Left lung (tissue), 4 donors: ENCODE measurements at regions not wholly inside any gene's neighbourhood (a gene's known extent, or its start where the extent isn't known, plus 50 kb on each side); places are given as distances from the start of the nearest gene placed in this dataset.
A peak's percentile ranks its signal among the peaks of the same experiment; 100 is the strongest.

Experiments used
- ATAC-seq: fragments of 200-7000 bp; cut with Tn5 transposase; one replicate; pipeline ENCODE4 v1.9.1; 2020; ENCODE audit warnings: moderate library complexity
- DNase-seq, 4 donors: peaks; one replicate each; pipeline ENCODE4 v3.0.0-alpha.2; 2013 to 2020
- H3K27ac ChIP-seq, 2 donors: fragments of 200-600 bp; sonication (generic) in 1 of 2; one replicate each; pipeline versions ENCODE4 v1.5.0 to v1.8.0; 2020 to 2021
- H3K27me3 ChIP-seq, 2 donors: fragments of 200-600 bp; sonication (generic) in 1 of 2; one replicate each; pipeline versions ENCODE4 v1.5.0 to v1.8.0; 2020 to 2021
- H3K36me3 ChIP-seq, 2 donors: fragments of 200-600 bp; sonication (generic) in 1 of 2; one replicate each; pipeline versions ENCODE4 v1.5.0 to v1.8.0; 2020 to 2021
- H3K4me1 ChIP-seq, 2 donors: fragments of 200-600 bp; one replicate each; pipeline ENCODE4 v1.8.0; 2021
- H3K4me3 ChIP-seq, 2 donors: fragments of 200-600 bp; sonication (generic) in 1 of 2; one replicate each; pipeline versions ENCODE4 v1.5.0 to v1.8.0; 2020 to 2021; ENCODE audit warnings: mild to moderate bottlenecking in 1 of 2
- H3K9me3 ChIP-seq, 2 donors: fragments of 200-600 bp; sonication (generic) in 1 of 2; one replicate each; pipeline versions ENCODE4 v1.5.0 to v1.8.0; 2020 to 2021
- intact Hi-C, 2 donors: fragments of 100-400 bp; cut with DNase I; formaldehyde crosslinking; loops; one replicate each; pipeline versions ENCODE4 v1.11.2 to v1.14.2; 2022
- TF ChIP-seq, protein P1 (sequence below), 2 donors: fragments of 200-600 bp; sonication (generic) in 1 of 2; IDR thresholded peaks; one replicate each; pipeline versions ENCODE4 v1.5.0 to v1.8.0; 2021; ENCODE audit warnings: antibody characterized with exemption in 2 of 2
- donor health status: DM: no; HTN: yes; CAD: no.
- donor health status: DM: no; HTN: no; CAD: no.

DNA sequence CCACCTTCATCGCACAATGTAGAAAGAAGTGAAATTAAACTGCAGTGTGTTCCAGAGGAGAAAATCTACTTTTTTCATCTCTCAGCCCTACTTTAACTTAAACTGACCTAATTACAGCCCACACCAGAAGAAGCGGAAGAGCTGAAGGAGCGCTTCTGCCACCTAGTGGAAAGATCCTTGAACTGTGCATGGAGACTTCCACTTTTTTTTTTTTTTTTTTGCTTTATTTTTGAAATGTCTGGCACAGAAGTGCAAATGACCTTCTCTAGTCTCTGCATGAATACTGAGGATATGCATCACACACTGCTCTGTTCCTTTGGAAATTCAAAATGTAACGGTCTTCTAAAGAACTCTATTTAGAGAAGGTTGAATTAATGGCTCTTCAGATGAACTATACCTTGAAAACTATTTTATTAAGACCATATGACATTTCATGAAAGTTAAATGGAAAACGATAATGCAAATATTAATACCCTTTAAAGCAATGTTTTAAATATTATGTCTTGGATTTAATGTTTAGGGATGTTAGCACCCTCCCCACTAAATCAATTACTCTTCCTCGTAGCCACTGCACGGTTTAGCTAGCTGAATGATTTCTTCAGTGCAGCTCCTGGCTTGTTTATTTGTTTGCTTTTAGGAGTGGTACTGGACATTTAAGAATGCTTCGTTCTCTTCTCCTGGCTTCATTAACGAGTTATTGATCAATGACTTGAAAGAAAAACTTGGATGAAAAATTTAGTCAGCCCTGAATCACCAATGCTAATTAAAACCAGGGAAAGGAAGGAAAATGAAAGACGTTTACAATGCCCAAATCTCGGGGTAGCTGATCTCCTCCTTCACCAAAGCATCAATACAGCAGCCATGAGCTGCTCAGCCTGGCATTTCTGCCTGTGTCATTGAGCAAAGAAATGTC lies 569.6 kb upstream of the GJE1 start:
- H3K9me3 ChIP-seq = no peaks in the 10 kb centered on the region
- TF ChIP-seq, protein P1, sequence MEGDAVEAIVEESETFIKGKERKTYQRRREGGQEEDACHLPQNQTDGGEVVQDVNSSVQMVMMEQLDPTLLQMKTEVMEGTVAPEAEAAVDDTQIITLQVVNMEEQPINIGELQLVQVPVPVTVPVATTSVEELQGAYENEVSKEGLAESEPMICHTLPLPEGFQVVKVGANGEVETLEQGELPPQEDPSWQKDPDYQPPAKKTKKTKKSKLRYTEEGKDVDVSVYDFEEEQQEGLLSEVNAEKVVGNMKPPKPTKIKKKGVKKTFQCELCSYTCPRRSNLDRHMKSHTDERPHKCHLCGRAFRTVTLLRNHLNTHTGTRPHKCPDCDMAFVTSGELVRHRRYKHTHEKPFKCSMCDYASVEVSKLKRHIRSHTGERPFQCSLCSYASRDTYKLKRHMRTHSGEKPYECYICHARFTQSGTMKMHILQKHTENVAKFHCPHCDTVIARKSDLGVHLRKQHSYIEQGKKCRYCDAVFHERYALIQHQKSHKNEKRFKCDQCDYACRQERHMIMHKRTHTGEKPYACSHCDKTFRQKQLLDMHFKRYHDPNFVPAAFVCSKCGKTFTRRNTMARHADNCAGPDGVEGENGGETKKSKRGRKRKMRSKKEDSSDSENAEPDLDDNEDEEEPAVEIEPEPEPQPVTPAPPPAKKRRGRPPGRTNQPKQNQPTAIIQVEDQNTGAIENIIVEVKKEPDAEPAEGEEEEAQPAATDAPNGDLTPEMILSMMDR (IDR thresholded peaks at IDR 0.05) = peak; percentile 76 to 89
- H3K4me3 ChIP-seq = peak overlapping the region; percentile 14 to 24
- DNase-seq = peak in 3 of 4 donors; percentile 45 to 93 (median 82)
- intact Hi-C loops = no loop called here
- H3K36me3 ChIP-seq = no peaks in the 10 kb centered on the region
- peak overlapping the region; percentile 8 to 34 for H3K27ac ChIP-seq
- peaks cover 0 to 12% of the 10 kb centered on the region in 2 donors for H3K4me1 ChIP-seq
- no peaks in the 10 kb centered on the region for H3K27me3 ChIP-seq
- peak; percentile 99 for ATAC-seq

DNA sequence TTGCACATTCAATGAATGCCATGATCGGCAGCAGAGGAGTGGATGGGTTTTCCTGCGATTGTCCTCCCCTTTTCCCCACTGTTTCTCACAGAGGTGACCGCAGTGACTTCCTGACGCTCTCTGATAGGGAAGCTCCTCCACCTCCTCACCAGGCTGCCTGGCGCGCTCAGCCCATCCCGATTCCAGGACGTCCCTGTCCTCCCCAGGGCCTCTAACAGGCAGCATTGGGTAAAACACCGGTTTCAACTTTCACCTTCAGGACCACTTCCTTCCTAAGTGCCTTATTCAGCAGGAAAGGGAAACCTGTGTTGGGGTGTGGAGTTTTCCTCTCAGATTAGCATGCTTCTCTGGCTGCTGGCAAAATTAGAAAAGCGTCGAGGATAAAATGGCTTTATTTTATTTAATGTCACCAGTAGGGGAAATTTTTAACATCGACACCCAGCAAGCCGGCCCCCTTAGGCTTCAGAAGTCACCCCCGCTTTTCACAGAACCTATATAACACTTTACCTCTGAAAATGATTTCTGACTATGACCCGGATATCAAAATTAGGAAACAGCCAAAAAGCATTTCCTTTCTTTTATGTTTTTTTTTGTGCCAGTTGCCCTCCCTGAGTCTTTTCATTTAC lies 570.4 kb upstream of the GJE1 start:
- Histone ChIP-seq H3K4me1 (peaks cover 0 to 12% of the 10 kb centered on the region in 2 donors), H3K4me3 (peak overlapping the region; percentile 14 to 24), H3K27me3 (no peaks in the 10 kb centered on the region), H3K9me3 (no peaks in the 10 kb centered on the region), H3K36me3 (no peaks in the 10 kb centered on the region), H3K27ac (peak overlapping the region; percentile 8 to 34)
- ATAC-seq (peak; percentile 77), DNase-seq (peak in 2 of 4 donors; percentile 33 to 76)
- TF ChIP-seq, protein P1 (IDR thresholded peaks at IDR 0.05) = no peak
- intact Hi-C loops = no loop called here

DNA sequence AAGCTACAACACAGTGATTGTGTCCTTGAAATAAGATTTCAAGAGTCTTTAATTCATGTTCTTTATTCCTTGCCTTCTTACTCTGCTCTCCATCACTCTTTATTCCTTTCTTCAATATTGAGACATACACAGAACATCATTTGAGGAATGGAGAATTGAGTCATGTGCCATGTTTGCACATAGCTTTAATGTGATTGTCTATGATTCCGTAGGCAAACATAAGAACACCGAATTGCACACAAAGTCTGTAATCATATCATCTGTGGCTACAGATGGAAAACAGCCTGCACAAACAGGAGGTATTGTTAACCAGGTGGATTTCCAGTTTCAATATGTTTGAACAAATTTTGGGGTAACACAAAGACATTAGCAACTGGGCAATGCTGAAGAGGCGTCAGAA lies 571.6 kb upstream of the GJE1 start:
- no peaks in the 10 kb centered on the region for H3K27me3 ChIP-seq
- H3K9me3 ChIP-seq = no peaks in the 10 kb centered on the region
- TF ChIP-seq, protein P1 (IDR thresholded peaks at IDR 0.05) = no peak
- no peaks in the 10 kb centered on the region for H3K36me3 ChIP-seq
- H3K4me3 ChIP-seq = no peak overlapping the region
- DNase-seq (no peak), ATAC-seq (no peak)
- H3K27ac ChIP-seq = no peak overlapping the region
- intact Hi-C loops = no loop called here
- H3K4me1 ChIP-seq = peaks cover 0 to 12% of the 10 kb centered on the region in 2 donors

DNA sequence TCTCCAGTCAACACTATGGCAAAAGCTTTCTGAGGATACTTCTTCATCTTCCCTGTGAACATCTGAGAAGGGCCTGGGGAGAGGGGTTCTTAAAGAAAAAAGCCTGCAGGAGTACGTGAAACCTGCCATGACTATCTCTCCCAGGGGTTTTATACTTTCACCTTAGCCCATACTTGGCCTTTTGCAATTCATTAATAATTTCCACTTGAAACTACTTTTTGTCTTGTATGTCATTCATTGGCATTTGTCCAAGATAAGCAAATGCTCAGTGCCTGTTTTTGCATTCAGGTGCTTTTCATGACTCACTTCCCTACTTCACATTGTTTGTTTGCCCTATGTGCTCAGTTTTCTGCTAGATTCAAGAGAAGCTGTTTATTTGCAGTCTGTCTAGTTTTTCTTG lies 580.3 kb upstream of the GJE1 start:
- peak; percentile 96 for ATAC-seq
- no peaks in the 10 kb centered on the region for H3K36me3 ChIP-seq
- peak overlapping the region in 1 of 2 donors; percentile 10 for H3K27ac ChIP-seq
- no peaks in the 10 kb centered on the region for H3K27me3 ChIP-seq
- H3K9me3 ChIP-seq = peaks cover 0 to 7% of the 10 kb centered on the region in 2 donors
- DNase-seq = peak in 2 of 4 donors; percentile 20 to 63
- TF ChIP-seq, protein P1 (IDR thresholded peaks at IDR 0.05) = no peak
- no peaks in the 10 kb centered on the region for H3K4me1 ChIP-seq
- no peak overlapping the region for H3K4me3 ChIP-seq
- intact Hi-C loops = no loop called here

DNA sequence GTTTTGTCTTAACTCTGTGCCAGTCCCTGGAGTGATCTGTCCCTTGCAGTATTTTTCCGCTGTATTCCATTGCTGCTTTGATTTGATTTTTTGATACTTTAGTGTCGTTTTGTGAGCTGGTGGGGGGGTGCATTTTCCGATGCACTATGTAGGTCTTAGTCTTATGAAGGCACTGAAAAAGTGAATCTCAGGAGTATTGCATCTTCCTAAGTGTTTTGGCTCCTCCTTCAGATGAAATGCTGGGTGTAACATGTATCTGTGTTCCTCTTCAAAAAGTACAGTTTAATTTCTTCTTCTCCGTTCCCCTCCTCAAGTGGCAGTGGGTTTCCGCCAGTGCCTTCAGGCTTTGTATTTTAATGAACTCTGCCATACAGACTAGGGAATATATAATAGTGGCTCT lies 580.7 kb upstream of the GJE1 start:
- Histone ChIP-seq H3K27me3 (no peaks in the 10 kb centered on the region), H3K36me3 (no peaks in the 10 kb centered on the region), H3K4me3 (no peak overlapping the region), H3K4me1 (no peaks in the 10 kb centered on the region), H3K27ac (peak overlapping the region in 1 of 2 donors; percentile 10), H3K9me3 (peaks cover 0 to 7% of the 10 kb centered on the region in 2 donors)
- DNase-seq (no peak), ATAC-seq (peak; percentile 17)
- TF ChIP-seq, protein P1 (IDR thresholded peaks at IDR 0.05) = no peak
- intact Hi-C loops = no loop called here
